Fibroblast of upper back skin (primary cell): ENCODE measurements at regions not wholly inside any gene's neighbourhood (a gene's known extent, or its start where the extent isn't known, plus 50 kb on each side); places are given as distances from the start of the nearest gene placed in this dataset.

Experiments used
- DNase-seq: peaks from one replicate; pipeline ENCODE4 v3.0.0-alpha.2; 2013

GRCh38 chr4:127048376-127049044 is 584.2 kb upstream of the INTU start:
- DNase-seq, result peak; percentile 41

GRCh38 chr4:127049526-127049925 is 583.2 kb upstream of the INTU start:
- DNase-seq, result peak; percentile 40

- no peak for DNase-seq
Observed at GRCh38 chr4:127052742-127053141, 580.0 kb upstream of the INTU start.

- DNase-seq, result peak; percentile 74
Observed at GRCh38 chr4:127055357-127055756, 577.4 kb upstream of the INTU start.

GRCh38 chr4:127069675-127070074 is 563.1 kb upstream of the INTU start:
- DNase-seq, result peak; percentile 12

- DNase-seq, result no peak
Observed at GRCh38 chr4:127071443-127071842, 561.3 kb upstream of the INTU start.

- DNase-seq, result no peak
Observed at GRCh38 chr4:127080141-127080540, 552.6 kb upstream of the INTU start.

GRCh38 chr4:127081041-127081440 is 551.7 kb upstream of the INTU start:
- DNase-seq, result no peak

- no peak for DNase-seq
Observed at GRCh38 chr4:127082986-127083385, 549.8 kb upstream of the INTU start.

- peak; percentile 69 for DNase-seq
Observed at GRCh38 chr4:127084666-127085065, 548.1 kb upstream of the INTU start.

- DNase-seq, result no peak
Observed at GRCh38 chr4:127097061-127097460, 535.7 kb upstream of the INTU start.

GRCh38 chr4:127102361-127102760 is 530.4 kb upstream of the INTU start:
- no peak for DNase-seq

GRCh38 chr4:127103681-127104115 is 529.1 kb upstream of the INTU start:
- DNase-seq, result no peak

- DNase-seq, result no peak
Observed at GRCh38 chr4:127113844-127114362, 518.9 kb upstream of the INTU start.

GRCh38 chr4:127118681-127119080 is 514.1 kb upstream of the INTU start:
- no peak for DNase-seq

- peak; percentile 54 for DNase-seq
Observed at GRCh38 chr4:127120441-127121090, 512.2 kb upstream of the INTU start.

- peak; percentile 41 for DNase-seq
Observed at GRCh38 chr4:127124919-127125318, 507.8 kb upstream of the INTU start.

- no peak for DNase-seq
Observed at GRCh38 chr4:127126718-127127117, 506.0 kb upstream of the INTU start.

- DNase-seq, result no peak
Observed at GRCh38 chr4:127131527-127131926, 501.2 kb upstream of the INTU start.

GRCh38 chr4:127134490-127134889 is 498.3 kb upstream of the INTU start:
- peak; percentile 22 for DNase-seq

GRCh38 chr4:127138586-127138985 is 494.2 kb upstream of the INTU start:
- peak; percentile 38 for DNase-seq

- no peak for DNase-seq
Observed at GRCh38 chr4:127139788-127140286, 492.9 kb upstream of the INTU start.

- DNase-seq, result no peak
Observed at GRCh38 chr4:127140306-127140705, 492.5 kb upstream of the INTU start.

GRCh38 chr4:127141856-127142255 is 490.9 kb upstream of the INTU start:
- peak; percentile 93 for DNase-seq
